RWPE1 (cell line): ENCODE measurements at regions not wholly inside any gene's neighbourhood (a gene's known extent, or its start where the extent isn't known, plus 50 kb on each side); places are given as distances from the start of the nearest gene placed in this dataset.

Experiments used
- CTCF ChIA-PET: fragments of 350-600 bp; sonication (Branson Sonifier 250); formaldehyde crosslinking; extraction: SDS; loops from one replicate; lab custom pipeline; 2021; lab: Yijun Ruan, JAX
- POLR2A ChIA-PET: fragments of 400-600 bp; formaldehyde crosslinking; extraction: SDS; loops from one replicate; lab custom pipeline; 2020; ENCODE audit warnings: antibody characterized with exemption; ENCODE audit not compliant: low non-redundant PET; lab: Yijun Ruan, JAX
- DNase-seq: peaks from one replicate; pipeline ENCODE4 v3.0.0; 2012; ENCODE audit warnings: low spot score
- H3K27ac ChIP-seq: fragments of 450-650 bp; 2 replicates; pipeline ENCODE4 v1.5.1; 2017
- TF ChIP-seq, protein P1 (sequence below): fragments of 450-650 bp; conservative IDR thresholded peaks from 2 replicates; pipeline ENCODE4 v1.5.1; 2017; ENCODE audit warnings: low read depth, mild to moderate bottlenecking

DNA sequence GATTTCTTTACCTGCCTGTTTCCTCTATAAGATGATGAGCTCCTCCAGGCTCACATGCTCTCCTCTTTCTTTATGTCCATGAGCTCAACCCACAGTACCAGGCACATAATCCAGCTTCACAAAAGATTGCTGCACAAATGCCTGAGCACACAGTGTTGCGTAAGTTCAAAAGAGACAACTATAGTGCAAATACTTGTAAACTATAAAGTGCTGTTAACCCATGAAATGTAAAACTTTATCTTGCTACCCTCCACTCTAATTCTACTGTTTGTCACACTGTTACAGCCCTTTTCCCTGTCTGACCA is 101.0 kb upstream of the LPP start:
- TF ChIP-seq, protein P1, sequence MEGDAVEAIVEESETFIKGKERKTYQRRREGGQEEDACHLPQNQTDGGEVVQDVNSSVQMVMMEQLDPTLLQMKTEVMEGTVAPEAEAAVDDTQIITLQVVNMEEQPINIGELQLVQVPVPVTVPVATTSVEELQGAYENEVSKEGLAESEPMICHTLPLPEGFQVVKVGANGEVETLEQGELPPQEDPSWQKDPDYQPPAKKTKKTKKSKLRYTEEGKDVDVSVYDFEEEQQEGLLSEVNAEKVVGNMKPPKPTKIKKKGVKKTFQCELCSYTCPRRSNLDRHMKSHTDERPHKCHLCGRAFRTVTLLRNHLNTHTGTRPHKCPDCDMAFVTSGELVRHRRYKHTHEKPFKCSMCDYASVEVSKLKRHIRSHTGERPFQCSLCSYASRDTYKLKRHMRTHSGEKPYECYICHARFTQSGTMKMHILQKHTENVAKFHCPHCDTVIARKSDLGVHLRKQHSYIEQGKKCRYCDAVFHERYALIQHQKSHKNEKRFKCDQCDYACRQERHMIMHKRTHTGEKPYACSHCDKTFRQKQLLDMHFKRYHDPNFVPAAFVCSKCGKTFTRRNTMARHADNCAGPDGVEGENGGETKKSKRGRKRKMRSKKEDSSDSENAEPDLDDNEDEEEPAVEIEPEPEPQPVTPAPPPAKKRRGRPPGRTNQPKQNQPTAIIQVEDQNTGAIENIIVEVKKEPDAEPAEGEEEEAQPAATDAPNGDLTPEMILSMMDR, result no peak
- POLR2A ChIA-PET, result no interaction called here
- no peak overlapping the region for H3K27ac ChIP-seq
- DNase-seq, result no peak
- CTCF ChIA-PET, result interaction anchor here (0.7 kb wide), 1 partner anchor 1719 kb away, joined by 4 read pairs; no protein-coding TSS in a partner anchor

DNA sequence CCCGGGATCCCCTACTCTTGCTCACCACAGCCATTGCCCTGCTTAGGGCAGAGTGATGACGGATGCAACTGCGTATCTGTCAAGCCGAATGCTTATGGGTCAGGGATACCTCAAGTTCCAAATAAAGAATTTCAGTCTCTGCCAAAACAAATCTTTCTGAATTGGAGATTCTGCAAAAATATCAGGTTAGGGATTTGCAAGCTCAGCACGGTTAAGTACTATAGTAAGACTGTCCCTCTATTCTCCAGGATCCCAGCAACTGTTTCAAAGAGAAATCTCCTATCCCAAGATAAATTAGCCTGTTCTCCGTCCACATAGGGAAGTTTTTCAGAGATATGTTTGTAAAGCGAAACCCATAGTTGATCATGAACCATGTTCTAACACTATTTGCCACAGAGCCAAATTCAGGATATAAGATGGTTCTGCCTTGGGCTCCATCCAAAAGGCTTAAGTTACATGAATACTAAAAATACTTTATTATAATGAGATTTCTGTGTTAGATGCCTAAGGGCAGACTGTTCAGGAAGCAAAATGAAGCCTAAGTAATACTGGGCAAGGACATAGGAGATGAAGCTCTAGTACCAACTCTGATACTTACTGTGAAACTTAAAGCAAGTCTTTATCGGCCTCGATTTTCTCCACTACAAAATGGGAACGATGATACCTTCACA is 100.1 kb upstream of the LPP start:
- ChIA-PET POLR2A (no interaction called here), CTCF (interaction anchor here (0.6 kb wide), 1 partner anchor 9 kb away, joined by 3 read pairs; no protein-coding TSS in a partner anchor)
- no peak for DNase-seq

DNA sequence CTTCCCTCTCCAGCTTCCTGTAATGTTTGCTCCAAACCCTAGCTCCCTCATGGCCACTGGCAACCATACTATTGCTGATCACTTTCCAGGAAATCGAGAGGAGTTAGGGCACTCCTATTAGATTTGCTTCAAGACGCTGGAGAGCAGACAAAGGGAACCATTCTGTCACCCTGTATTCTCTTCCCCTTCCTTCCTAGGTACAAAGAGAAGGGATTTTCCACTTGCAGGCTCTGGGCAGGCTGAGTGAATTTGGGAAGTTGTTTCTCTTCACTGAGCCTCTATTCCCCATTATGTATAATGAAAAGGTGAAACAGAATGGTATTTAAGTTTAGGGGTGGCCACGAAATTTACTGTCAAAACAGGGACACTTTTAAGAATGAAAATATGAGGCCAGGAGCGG is 99.4 kb upstream of the LPP start:
- DNase-seq, result no peak
- H3K27ac ChIP-seq, result no peak overlapping the region
- ChIA-PET CTCF (no interaction called here), POLR2A (no interaction called here)
- TF ChIP-seq, protein P1, result no peak

More for the DNA sequence above, 100.1 kb upstream of the LPP start:
- TF ChIP-seq, protein P1, result no peak
- H3K27ac ChIP-seq, result no peak overlapping the region

DNA sequence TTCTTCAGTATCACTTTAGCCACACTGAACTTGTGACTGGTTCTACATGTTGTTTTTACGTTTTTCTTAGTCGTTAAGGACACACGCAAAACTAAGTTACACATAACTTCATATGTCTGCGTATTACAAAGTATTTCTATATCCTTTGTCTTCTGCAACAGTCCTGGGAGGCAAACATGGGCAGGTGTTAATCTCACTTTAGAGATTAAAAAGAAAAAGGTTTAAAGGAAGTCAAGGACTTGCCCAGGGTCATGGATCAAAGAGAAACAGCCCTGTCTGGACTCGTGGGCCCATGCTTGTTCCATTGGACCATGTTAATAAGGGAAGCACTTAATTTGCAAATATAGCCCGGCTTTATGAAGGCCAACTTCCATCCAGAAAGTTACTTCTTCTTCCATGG is 98.6 kb upstream of the LPP start:
- POLR2A ChIA-PET, result no interaction called here
- no peak overlapping the region for H3K27ac ChIP-seq
- DNase-seq, result no peak
- CTCF ChIA-PET, result no interaction called here
- TF ChIP-seq, protein P1, result no peak

DNA sequence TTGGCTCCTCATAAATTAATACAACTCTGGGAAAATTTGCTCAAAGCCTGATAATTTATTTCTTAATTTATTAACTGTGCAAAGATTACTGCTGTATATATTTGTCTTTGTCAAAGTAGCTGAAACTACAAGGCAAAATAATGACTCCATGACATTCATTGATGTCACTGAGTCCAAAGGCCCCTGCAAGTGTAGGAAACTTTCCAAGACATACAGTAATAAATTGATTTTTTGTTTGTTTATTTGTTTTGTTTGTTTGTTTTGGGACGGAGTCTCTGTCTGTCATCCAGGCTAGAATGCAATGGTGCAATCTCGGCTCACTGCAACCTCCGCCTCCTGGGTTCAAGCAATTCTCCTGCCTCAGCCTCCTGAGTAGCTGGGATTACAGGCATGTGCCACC is 96.8 kb upstream of the LPP start:
- no peak for DNase-seq
- POLR2A ChIA-PET, result no interaction called here
- CTCF ChIA-PET, result no interaction called here
- TF ChIP-seq, protein P1, result no peak
- H3K27ac ChIP-seq, result no peak overlapping the region

DNA sequence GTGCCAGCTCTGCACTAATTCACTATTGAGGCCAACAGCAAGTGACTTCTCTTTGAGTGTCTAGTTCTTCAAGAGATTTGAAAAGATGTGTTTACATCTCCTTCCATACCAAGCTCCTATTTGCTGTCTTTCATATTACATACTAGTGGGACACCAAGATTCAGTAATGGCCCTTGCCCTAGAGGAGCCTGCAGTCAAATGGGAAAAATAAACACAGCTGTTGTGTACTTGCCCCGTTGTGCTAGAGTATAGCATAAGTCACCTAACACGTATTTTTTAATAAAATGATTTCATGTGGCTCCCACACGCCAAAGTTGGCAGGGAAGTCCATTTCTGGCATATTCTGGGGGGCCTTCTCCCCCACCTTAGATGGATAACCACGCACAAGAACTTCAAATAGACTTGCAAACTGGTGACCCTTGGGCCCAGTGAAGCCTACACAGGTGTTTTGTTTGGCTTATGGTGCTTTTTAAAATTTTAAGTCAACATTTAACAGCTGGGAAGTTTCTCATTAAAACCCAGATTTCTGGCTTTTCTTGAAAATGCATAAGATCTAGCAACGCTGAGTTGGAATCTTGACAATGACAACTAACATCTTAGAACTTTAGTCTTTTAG is 95.3 kb upstream of the LPP start:
- POLR2A ChIA-PET, result no interaction called here
- TF ChIP-seq, protein P1, result no peak
- DNase-seq, result no peak
- CTCF ChIA-PET, result no interaction called here
- H3K27ac ChIP-seq, result no peak overlapping the region
